HCT116 (cell line): ENCODE measurements at regions not wholly inside any gene's neighbourhood (a gene's known extent, or its start where the extent isn't known, plus 50 kb on each side); places are given as distances from the start of the nearest gene placed in this dataset.

ENCODE experiments used
- ATAC-seq: fragments of 200-7000 bp; cut with Tn5 transposase; 2 replicates; pipeline ENCODE4 v1.9.1; 2020; ENCODE audit warnings: mild to moderate bottlenecking, moderate library complexity
- BruUV-seq: library from RNA; stranded (reverse); fragments of 400-500 nt; replicated peaks from 2 replicates; lab custom pipeline; 2021; lab: Mats Ljungman, UMichigan
- CTCF ChIA-PET: fragments of 300-600 bp; sonication (Branson Sonifier 250); formaldehyde crosslinking; loops from one replicate; lab custom pipeline; 2021; ENCODE audit warnings: antibody characterized with exemption; lab: Charles Lee
- POLR2A ChIA-PET: fragments of 300-600, 350-600 bp; sonication (Branson Sonifier 250); formaldehyde crosslinking; loops from one replicate; lab custom pipeline; 2021; ENCODE audit warnings: antibody characterized with exemption; lab: Charles Lee
- RAD21 ChIA-PET, 2 experiments: fragments of 300-600 bp; sonication (Branson Sonifier 250); formaldehyde crosslinking; loops; one replicate each; lab custom pipeline; 2023; ENCODE audit warnings: low total read pairs in 2 of 2; ENCODE audit not compliant: uncharacterized antibody in 2 of 2, unreplicated experiment in 2 of 2, low non-redundant PET in 1 of 2; lab: Charles Lee
- DNase-seq: peaks from one replicate; pipeline ENCODE4 v3.0.0-alpha.2; 2010; ENCODE audit warnings: low read depth, low spot score
- H2AFZ ChIP-seq: fragments of 200-600 bp; shearing (Covaris generic), sonication (generic); 2 replicates; pipeline ENCODE4 v1.6.1; 2017; ENCODE audit warnings: low read depth, mixed run types, mixed read lengths, antibody characterized with exemption, low read length; ENCODE audit not compliant: poor library complexity, severe bottlenecking
- H3K27ac ChIP-seq: 2 replicates; pipeline ENCODE4 v1.5.1; 2012; ENCODE audit warnings: low read depth, low read length
- H3K27me3 ChIP-seq: fragments of 200-600 bp; sonication (generic); 2 replicates; pipeline ENCODE4 v1.6.1; 2016; ENCODE audit warnings: mixed run types, low read length, mixed read lengths; ENCODE audit not compliant: insufficient read depth
- H3K36me3 ChIP-seq, 2 experiments: fragments of 200-500 bp in 1 of 2; fragments of 200-600 bp in 1 of 2; sonication (Bioruptor generic) in 1 of 2; sonication (generic) in 1 of 2; 2 replicates each; pipeline versions ENCODE4 v1.5.1 to v1.6.1; 2014 to 2016; ENCODE audit warnings: low read length in 2 of 2, inconsistent platforms in 1 of 2, mixed read lengths in 1 of 2, mixed run types in 1 of 2; ENCODE audit not compliant: insufficient read depth in 2 of 2, control insufficient read depth in 1 of 2
- H3K4me1 ChIP-seq, 2 experiments: fragments of 200-600 bp in 1 of 2; sonication (generic) in 1 of 2; 2 replicates each; pipeline versions ENCODE4 v1.5.1 to v1.6.1; 2012 to 2017; ENCODE audit warnings: low read length in 2 of 2, inconsistent platforms in 1 of 2, mild to moderate bottlenecking in 1 of 2, mixed read lengths in 1 of 2, mixed run types in 1 of 2, moderate library complexity in 1 of 2; ENCODE audit not compliant: insufficient read depth in 2 of 2, control insufficient read depth in 1 of 2
- H3K4me2 ChIP-seq: fragments of 200-600 bp; sonication (generic); 2 replicates; pipeline ENCODE4 v1.6.1; 2017; ENCODE audit warnings: mixed run types, low read length, mixed read lengths
- H3K4me3 ChIP-seq, 2 experiments: fragments of 200-600 bp in 1 of 2; sonication (generic) in 1 of 2; replicated peaks in 1 of 2; 2 replicates each; pipeline ENCODE4 v1.5.1; 2011 to 2016; ENCODE audit warnings: low read length in 2 of 2, control low read depth in 1 of 2, low read depth in 1 of 2, mild to moderate bottlenecking in 1 of 2, mixed read lengths in 1 of 2, mixed run types in 1 of 2
- H3K79me2 ChIP-seq: fragments of 200-600 bp; sonication (generic); 2 replicates; pipeline ENCODE4 v1.6.1; 2017; ENCODE audit warnings: mild to moderate bottlenecking, mixed run types, low read length, moderate library complexity, mixed read lengths; ENCODE audit not compliant: insufficient read depth
- H3K9ac ChIP-seq: fragments of 200-600 bp; sonication (generic); 2 replicates; pipeline ENCODE4 v1.6.1; 2016; ENCODE audit warnings: low read length, mixed read lengths
- H3K9me2 ChIP-seq: fragments of 200-600 bp; sonication (generic), shearing (Covaris generic); 2 replicates; pipeline ENCODE4 v1.6.1; 2017; ENCODE audit warnings: mixed run types, mild to moderate bottlenecking, moderate library complexity; ENCODE audit not compliant: insufficient read depth
- H3K9me3 ChIP-seq, 2 experiments: fragments of 200-500 bp in 1 of 2; fragments of 200-600 bp in 1 of 2; sonication (Bioruptor generic) in 1 of 2; sonication (generic) in 1 of 2; 2 replicates each; pipeline ENCODE4 v1.6.1; 2014 to 2017; ENCODE audit warnings: low read length in 2 of 2, mixed read lengths in 2 of 2, inconsistent platforms in 1 of 2, low read depth in 1 of 2, mild to moderate bottlenecking in 1 of 2, mixed run types in 1 of 2, moderate library complexity in 1 of 2; ENCODE audit not compliant: control insufficient read depth in 1 of 2, insufficient read depth in 1 of 2
- H4K20me1 ChIP-seq: fragments of 200-600 bp; sonication (generic), shearing (Covaris generic); 2 replicates; pipeline ENCODE4 v1.6.1; 2017; ENCODE audit warnings: mixed run types, mild to moderate bottlenecking, moderate library complexity; ENCODE audit not compliant: insufficient read depth
- CBX3 ChIP-seq: IDR thresholded peaks from 2 replicates; pipeline ENCODE4 v1.6.1; 2012; ENCODE audit warnings: low read depth
- CEBPB ChIP-seq: IDR thresholded peaks from 2 replicates; pipeline ENCODE4 v1.6.1; 2012; ENCODE audit warnings: low read depth
- EGR1 ChIP-seq: IDR thresholded peaks from 2 replicates; pipeline ENCODE4 v1.6.1; 2012; ENCODE audit warnings: low read depth
- FOSL1 ChIP-seq: IDR thresholded peaks from 2 replicates; pipeline ENCODE4 v1.6.1; 2012; ENCODE audit warnings: low read depth
- RAD21 ChIP-seq: IDR thresholded peaks from 2 replicates; pipeline ENCODE4 v1.6.1; 2012; ENCODE audit warnings: low read depth, mild to moderate bottlenecking
- SIN3A ChIP-seq: IDR thresholded peaks from 2 replicates; pipeline ENCODE4 v1.6.1; 2012; ENCODE audit warnings: low read depth
- SP1 ChIP-seq: IDR thresholded peaks from 2 replicates; pipeline ENCODE4 v1.6.1; 2012; ENCODE audit warnings: low read depth
- TCF7L2 ChIP-seq: IDR thresholded peaks from 2 replicates; pipeline ENCODE4 v1.7.0; 2011; ENCODE audit warnings: borderline replicate concordance, inconsistent platforms; ENCODE audit not compliant: insufficient read depth, insufficient read length; ENCODE audit errors: extremely low read depth
- ZFX ChIP-seq: fragments of 450-650 bp; IDR thresholded peaks from 2 replicates; pipeline ENCODE4 v1.6.1; 2017
- intact Hi-C: fragments of 100-400 bp; cut with micrococcal nuclease; formaldehyde crosslinking; loops from 2 replicates; pipeline ENCODE4 v1.10.0; 2022
- TF ChIP-seq, protein P1 (sequence below): IDR thresholded peaks from 2 replicates; pipeline ENCODE4 v1.6.1; 2012
- TF ChIP-seq, protein P2 (sequence below), 3 experiments: fragments of 200-600 bp in 1 of 3; sonication (generic) in 1 of 3; IDR thresholded peaks in 2 of 3; conservative IDR thresholded peaks in 1 of 3; 2 replicates each; pipeline ENCODE4 v1.5.1; 2012 to 2017; ENCODE audit warnings: low read depth in 2 of 3, low read length in 2 of 3, antibody characterized with exemption in 1 of 3, borderline replicate concordance in 1 of 3, control low read depth in 1 of 3, mild to moderate bottlenecking in 1 of 3, mixed read lengths in 1 of 3, mixed run types in 1 of 3, moderate library complexity in 1 of 3; ENCODE audit not compliant: insufficient read depth in 1 of 3
- TF ChIP-seq, protein P3 (sequence below): IDR thresholded peaks from 2 replicates; pipeline ENCODE4 v1.6.1; 2011; ENCODE audit warnings: mild to moderate bottlenecking, low read length, moderate library complexity; ENCODE audit not compliant: insufficient replicate concordance; ENCODE audit errors: extremely low read depth

DNA sequence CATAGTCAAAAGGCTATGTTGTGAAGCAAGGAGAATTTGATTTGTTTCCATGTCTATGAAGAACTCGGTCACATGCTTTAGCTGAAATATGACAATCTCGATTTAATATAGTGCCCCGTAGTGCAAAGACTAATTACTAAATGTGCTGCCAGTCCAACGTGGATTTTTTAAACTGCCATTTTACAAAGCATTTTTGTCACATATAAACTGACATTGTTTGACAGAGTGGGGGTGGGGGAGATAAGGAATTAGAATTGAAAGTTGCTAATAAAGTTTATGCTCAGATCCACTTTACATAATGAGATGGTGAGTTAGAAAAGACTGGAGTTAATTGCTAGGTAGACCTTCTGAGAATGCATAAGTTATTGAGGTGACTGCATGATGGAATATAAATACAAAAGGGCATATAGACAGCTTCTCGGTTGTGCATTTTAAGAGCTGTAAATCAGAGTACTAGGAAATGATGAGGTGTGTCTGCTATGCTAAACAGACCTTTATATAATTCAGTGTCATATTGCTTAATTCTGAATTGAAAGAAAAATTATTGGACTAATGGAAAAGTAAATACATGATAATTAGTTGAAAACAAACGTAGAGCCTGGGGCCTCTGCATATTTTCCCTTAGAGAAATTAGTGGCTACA is 158.9 kb upstream of the MTNR1B start:
- no TSS peak for BruUV-seq
- Histone ChIP-seq H3K4me3 (no peak overlapping the region), H4K20me1 (no peaks in the 10 kb centered on the region), H3K79me2 (no peaks in the 10 kb centered on the region), H3K27ac (no peak overlapping the region)
- CTCF ChIA-PET = no interaction called here
- no peak for ATAC-seq
- no peak for TF ChIP-seq RAD21
- no peak for TF ChIP-seq TCF7L2
- no peak for TF ChIP-seq ZFX
- no peak for TF ChIP-seq EGR1
- TF ChIP-seq CBX3 = no peak
- TF ChIP-seq SIN3A = no peak
- TF ChIP-seq, all 23 proteins: peak for 0
- RAD21 ChIA-PET = no interaction called here
- POLR2A ChIA-PET = no interaction called here
- intact Hi-C loops = no loop called here
- Histone ChIP-seq H3K4me2 (no peak overlapping the region), H3K36me3 (no peaks in the 10 kb centered on the region), H3K9me2 (no peaks in the 10 kb centered on the region), H3K9ac (no peak overlapping the region), H3K27me3 (no peaks in the 10 kb centered on the region), H3K4me1 (no peaks in the 10 kb centered on the region), H2AFZ (no peak overlapping the region), H3K9me3 (no peaks in the 10 kb centered on the region)
- no peak for DNase-seq

DNA sequence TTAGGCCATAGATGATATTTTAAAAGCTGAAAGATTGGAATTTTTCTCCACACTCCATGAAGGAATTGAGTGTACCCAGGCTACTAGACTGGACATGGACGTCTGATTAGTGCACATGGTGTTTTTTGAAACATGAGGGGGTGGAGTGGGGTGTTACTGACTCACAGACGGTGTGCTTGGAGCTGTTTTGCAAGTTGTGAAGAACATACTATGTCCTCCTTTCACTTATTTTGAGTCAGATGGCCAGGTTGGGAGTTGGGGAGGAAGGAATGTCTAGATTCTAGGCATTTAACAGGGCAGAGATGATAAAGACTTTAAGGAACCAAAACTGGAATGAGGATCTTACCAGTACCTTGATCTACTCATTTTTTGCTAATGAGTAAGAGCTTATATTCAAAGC is 158.1 kb upstream of the MTNR1B start:
- DNase-seq (no peak), ATAC-seq (no peak)
- TF ChIP-seq CEBPB = no peak
- no peak for TF ChIP-seq SIN3A
- TF ChIP-seq FOSL1 = no peak
- TF ChIP-seq, protein P1, sequence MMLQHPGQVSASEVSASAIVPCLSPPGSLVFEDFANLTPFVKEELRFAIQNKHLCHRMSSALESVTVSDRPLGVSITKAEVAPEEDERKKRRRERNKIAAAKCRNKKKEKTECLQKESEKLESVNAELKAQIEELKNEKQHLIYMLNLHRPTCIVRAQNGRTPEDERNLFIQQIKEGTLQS = no peak
- TF ChIP-seq EGR1 = no peak
- no peak for TF ChIP-seq CBX3
- TF ChIP-seq, protein P2, sequence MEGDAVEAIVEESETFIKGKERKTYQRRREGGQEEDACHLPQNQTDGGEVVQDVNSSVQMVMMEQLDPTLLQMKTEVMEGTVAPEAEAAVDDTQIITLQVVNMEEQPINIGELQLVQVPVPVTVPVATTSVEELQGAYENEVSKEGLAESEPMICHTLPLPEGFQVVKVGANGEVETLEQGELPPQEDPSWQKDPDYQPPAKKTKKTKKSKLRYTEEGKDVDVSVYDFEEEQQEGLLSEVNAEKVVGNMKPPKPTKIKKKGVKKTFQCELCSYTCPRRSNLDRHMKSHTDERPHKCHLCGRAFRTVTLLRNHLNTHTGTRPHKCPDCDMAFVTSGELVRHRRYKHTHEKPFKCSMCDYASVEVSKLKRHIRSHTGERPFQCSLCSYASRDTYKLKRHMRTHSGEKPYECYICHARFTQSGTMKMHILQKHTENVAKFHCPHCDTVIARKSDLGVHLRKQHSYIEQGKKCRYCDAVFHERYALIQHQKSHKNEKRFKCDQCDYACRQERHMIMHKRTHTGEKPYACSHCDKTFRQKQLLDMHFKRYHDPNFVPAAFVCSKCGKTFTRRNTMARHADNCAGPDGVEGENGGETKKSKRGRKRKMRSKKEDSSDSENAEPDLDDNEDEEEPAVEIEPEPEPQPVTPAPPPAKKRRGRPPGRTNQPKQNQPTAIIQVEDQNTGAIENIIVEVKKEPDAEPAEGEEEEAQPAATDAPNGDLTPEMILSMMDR (IDR thresholded peaks at IDR 0.05 in 2 of 3, conservative IDR thresholded peaks at IDR 0.05 in 1 of 3; ENCODE audit: borderline replicate concordance in 1 of 3, insufficient read depth in 1 of 3, low read depth in 2 of 3, low read length in 2 of 3) = no peak
- TF ChIP-seq, protein P3, sequence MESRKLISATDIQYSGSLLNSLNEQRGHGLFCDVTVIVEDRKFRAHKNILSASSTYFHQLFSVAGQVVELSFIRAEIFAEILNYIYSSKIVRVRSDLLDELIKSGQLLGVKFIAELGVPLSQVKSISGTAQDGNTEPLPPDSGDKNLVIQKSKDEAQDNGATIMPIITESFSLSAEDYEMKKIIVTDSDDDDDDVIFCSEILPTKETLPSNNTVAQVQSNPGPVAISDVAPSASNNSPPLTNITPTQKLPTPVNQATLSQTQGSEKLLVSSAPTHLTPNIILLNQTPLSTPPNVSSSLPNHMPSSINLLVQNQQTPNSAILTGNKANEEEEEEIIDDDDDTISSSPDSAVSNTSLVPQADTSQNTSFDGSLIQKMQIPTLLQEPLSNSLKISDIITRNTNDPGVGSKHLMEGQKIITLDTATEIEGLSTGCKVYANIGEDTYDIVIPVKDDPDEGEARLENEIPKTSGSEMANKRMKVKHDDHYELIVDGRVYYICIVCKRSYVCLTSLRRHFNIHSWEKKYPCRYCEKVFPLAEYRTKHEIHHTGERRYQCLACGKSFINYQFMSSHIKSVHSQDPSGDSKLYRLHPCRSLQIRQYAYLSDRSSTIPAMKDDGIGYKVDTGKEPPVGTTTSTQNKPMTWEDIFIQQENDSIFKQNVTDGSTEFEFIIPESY = no peak
- TF ChIP-seq SP1 = no peak
- POLR2A ChIA-PET = no interaction called here
- Histone ChIP-seq H4K20me1 (no peaks in the 10 kb centered on the region), H3K79me2 (no peaks in the 10 kb centered on the region), H3K36me3 (no peaks in the 10 kb centered on the region), H3K4me3 (no peak overlapping the region), H3K27ac (no peak overlapping the region), H3K4me1 (no peaks in the 10 kb centered on the region), H3K9me3 (no peaks in the 10 kb centered on the region), H3K27me3 (no peaks in the 10 kb centered on the region), H3K4me2 (no peak overlapping the region), H3K9me2 (no peaks in the 10 kb centered on the region), H2AFZ (no peak overlapping the region), H3K9ac (no peak overlapping the region)
- RAD21 ChIA-PET = no interaction called here
- intact Hi-C loops = no loop called here
- CTCF ChIA-PET = no interaction called here
- no TSS peak for BruUV-seq
